HG03025 (cell line): ENCODE measurements at regions not wholly inside any gene's neighbourhood (a gene's known extent, or its start where the extent isn't known, plus 50 kb on each side); places are given as distances from the start of the nearest gene placed in this dataset.

Experiments used
- ATAC-seq: cut with Tn5 transposase; IDR thresholded peaks from one replicate; pipeline ENCODE4 v1.9.1; 2021; ENCODE audit warnings: mild to moderate bottlenecking, moderate library complexity; ENCODE audit not compliant: unreplicated experiment, low FRiP score

DNA sequence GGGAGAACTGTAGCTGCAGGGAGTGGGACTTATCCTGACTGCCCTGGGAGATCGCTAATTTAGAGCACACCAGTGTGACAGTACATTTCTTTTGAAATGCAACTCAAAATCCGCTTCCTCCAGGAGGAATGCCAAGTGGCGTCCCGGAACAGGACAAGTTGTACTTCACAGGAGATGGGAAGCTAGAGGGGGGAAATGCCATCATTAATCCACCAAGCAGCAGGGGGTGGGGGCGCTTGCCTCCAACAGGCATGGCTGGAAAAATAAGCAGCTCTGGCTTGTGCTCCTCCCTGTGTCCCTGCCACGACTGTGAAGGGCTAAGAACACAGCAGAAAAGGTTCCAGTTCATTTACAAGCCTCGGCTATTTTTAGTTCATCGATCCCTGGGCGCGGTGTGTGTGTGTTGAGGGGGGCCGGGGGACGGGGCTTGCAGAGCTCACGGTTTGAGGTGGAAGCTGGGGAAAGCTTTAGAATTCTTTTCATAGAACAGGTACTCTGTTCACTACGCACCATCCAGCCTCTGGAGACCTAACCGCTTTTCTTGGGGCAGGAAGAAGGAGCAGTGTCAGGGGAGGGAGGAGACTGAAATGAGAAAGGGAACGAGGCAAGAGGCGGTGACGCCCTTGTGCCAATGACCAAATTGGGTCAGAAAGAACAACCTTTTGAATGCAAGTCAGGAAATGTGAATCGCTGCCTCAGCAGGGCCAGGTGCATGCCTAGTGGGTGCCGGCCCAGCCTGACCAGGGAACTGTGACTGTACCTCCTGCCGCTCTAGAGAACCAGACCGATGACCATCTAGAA is 51.8 kb upstream of the DGKG start:
- peak; percentile 70 for ATAC-seq

- no peak for ATAC-seq
These were observed 50.0 kb upstream of the DGKG start for GRCh38 chr3:186411994-186412393.
